GM20000 (cell line): ENCODE measurements at regions not wholly inside any gene's neighbourhood (a gene's known extent, or its start where the extent isn't known, plus 50 kb on each side); places are given as distances from the start of the nearest gene placed in this dataset.

Experiments used
- DNase-seq: peaks from one replicate; pipeline ENCODE4 v3.0.0; 2012; ENCODE audit warnings: low spot score
- CTCF ChIP-seq: IDR thresholded peaks from 2 replicates; pipeline ENCODE4 v1.5.1; 2012; ENCODE audit warnings: mild to moderate bottlenecking, control low read depth; ENCODE audit errors: extremely low read depth, missing control alignments

- no peak for DNase-seq
- no peak for TF ChIP-seq CTCF
Measured at GRCh38 chr18:59835605-59836379, 64.0 kb upstream of the PMAIP1 start.

GRCh38 chr18:59834267-59834666 lies 65.5 kb upstream of the PMAIP1 start:
- TF ChIP-seq CTCF, result no peak
- peak; percentile 30 for DNase-seq

- TF ChIP-seq CTCF, result no peak
- DNase-seq, result peak; percentile 55
Measured at GRCh38 chr18:59833785-59834184, 66.0 kb upstream of the PMAIP1 start.

GRCh38 chr18:59823596-59824195 lies 76.1 kb upstream of the PMAIP1 start:
- peak; percentile 47 for DNase-seq
- TF ChIP-seq CTCF, result peak; percentile 92

GRCh38 chr18:59822612-59823550 lies 76.9 kb upstream of the PMAIP1 start:
- TF ChIP-seq CTCF, result no peak
- DNase-seq, result no peak

- TF ChIP-seq CTCF, result no peak
- no peak for DNase-seq
Measured at GRCh38 chr18:59821983-59822382, 77.8 kb upstream of the PMAIP1 start.
